Hepatocyte (in vitro differentiated cells): ENCODE measurements at regions not wholly inside any gene's neighbourhood (a gene's known extent, or its start where the extent isn't known, plus 50 kb on each side); places are given as distances from the start of the nearest gene placed in this dataset.

ENCODE experiments used
- DNase-seq: peaks from one replicate; pipeline ENCODE4 v3.0.0-alpha.2; 2016; ENCODE audit warnings: low spot score
- H2AFZ ChIP-seq: fragments of 200-600 bp; sonication (generic); 2 replicates; pipeline ENCODE4 v1.6.0; 2016; ENCODE audit warnings: antibody characterized with exemption, mild to moderate bottlenecking
- H3K27ac ChIP-seq: fragments of 200-600 bp; sonication (generic); 2 replicates; pipeline ENCODE4 v1.5.1; 2016; ENCODE audit warnings: mild to moderate bottlenecking
- H3K27me3 ChIP-seq: fragments of 200-600 bp; sonication (generic); 2 replicates; pipeline ENCODE4 v1.6.1; 2016
- H3K36me3 ChIP-seq: fragments of 200-600 bp; sonication (generic); replicated peaks from 2 replicates; pipeline ENCODE4 v1.5.1; 2016; ENCODE audit warnings: low read depth; ENCODE audit not compliant: insufficient read depth
- H3K4me1 ChIP-seq: fragments of 200-600 bp; sonication (generic); 2 replicates; pipeline ENCODE4 v1.5.1; 2016; ENCODE audit warnings: mild to moderate bottlenecking, moderate library complexity; ENCODE audit not compliant: insufficient read depth
- H3K4me2 ChIP-seq: fragments of 200-600 bp; sonication (generic); 2 replicates; pipeline ENCODE4 v1.6.0; 2016
- H3K4me3 ChIP-seq: fragments of 200-600 bp; sonication (generic); 2 replicates; pipeline ENCODE4 v1.5.1; 2016; ENCODE audit warnings: mild to moderate bottlenecking
- H3K79me2 ChIP-seq: fragments of 200-600 bp; sonication (generic); 2 replicates; pipeline ENCODE4 v1.6.0; 2017; ENCODE audit warnings: mild to moderate bottlenecking
- H3K9me2 ChIP-seq: fragments of 200-600 bp; sonication (generic); replicated peaks from 2 replicates; pipeline ENCODE4 v1.6.0; 2017; ENCODE audit warnings: mild to moderate bottlenecking; ENCODE audit not compliant: insufficient read depth
- H3K9me3 ChIP-seq: fragments of 200-600 bp; sonication (generic); 2 replicates; pipeline ENCODE4 v1.5.1; 2016; ENCODE audit warnings: low read depth, mild to moderate bottlenecking
- H4K20me1 ChIP-seq: fragments of 200-600 bp; sonication (generic); 2 replicates; pipeline ENCODE4 v1.6.0; 2016; ENCODE audit warnings: mild to moderate bottlenecking; ENCODE audit not compliant: insufficient read depth, poor library complexity, severe bottlenecking
- CTCF ChIP-seq: fragments of 200-600 bp; sonication (generic); IDR thresholded peaks from 2 replicates; pipeline ENCODE4 v1.5.1; 2016; ENCODE audit warnings: antibody characterized with exemption, mild to moderate bottlenecking; ENCODE audit not compliant: poor library complexity
- EZH2 ChIP-seq: fragments of 200-600 bp; sonication (generic); IDR thresholded peaks from 2 replicates; pipeline ENCODE4 v1.6.1; 2016; ENCODE audit warnings: antibody characterized with exemption, mild to moderate bottlenecking, borderline replicate concordance
- EZH2phosphoT487 ChIP-seq: fragments of 200-600 bp; sonication (generic); IDR thresholded peaks from one replicate; pipeline ENCODE4 v1.6.1; 2018; ENCODE audit warnings: antibody characterized with exemption, mild to moderate bottlenecking, low read depth, moderate library complexity; ENCODE audit not compliant: unreplicated experiment, severe bottlenecking
- WGBS: methylation state at CpG from one replicate; pipeline ENCODE4 v1.1.6; 2016; ENCODE audit warnings: low lambda C conversion rate; ENCODE audit errors: missing lambda C conversion rate; 5-methylcytosine and 5-hydroxymethylcytosine counted together

- Histone ChIP-seq H3K9me2 (no peaks in the 10 kb centered on the region), H2AFZ (no peak overlapping the region), H3K27ac (no peak overlapping the region), H3K4me3 (no peak overlapping the region), H3K79me2 (no peaks in the 10 kb centered on the region), H3K4me2 (no peak overlapping the region), H3K9me3 (no peaks in the 10 kb centered on the region), H3K27me3 (no peaks in the 10 kb centered on the region), H3K4me1 (no peaks in the 10 kb centered on the region), H4K20me1 (no peaks in the 10 kb centered on the region), H3K36me3 (no peaks in the 10 kb centered on the region)
- WGBS = 66% methylated on average over 5 of the region's 5 CpGs
- no peak for DNase-seq
- TF ChIP-seq CTCF = no peak
- TF ChIP-seq EZH2phosphoT487 = no peak
- no peak for TF ChIP-seq EZH2
Measured at GRCh38 chrX:65926095-65927019, 113.5 kb downstream of the VSIG4 start.

- H3K36me3 ChIP-seq = no peaks in the 10 kb centered on the region
- WGBS = 73% methylated on average over 3 of the region's 3 CpGs
Measured at GRCh38 chrX:65925592-65925991, 114.3 kb downstream of the VSIG4 start.

GRCh38 chrX:65925005-65925404 is 114.9 kb downstream of the VSIG4 start:
- Histone ChIP-seq H3K4me3 (no peak overlapping the region), H3K27ac (no peak overlapping the region), H3K9me2 (no peaks in the 10 kb centered on the region), H4K20me1 (no peaks in the 10 kb centered on the region), H3K79me2 (no peaks in the 10 kb centered on the region), H3K36me3 (no peaks in the 10 kb centered on the region), H3K9me3 (no peaks in the 10 kb centered on the region), H3K4me2 (no peak overlapping the region), H2AFZ (no peak overlapping the region), H3K4me1 (no peaks in the 10 kb centered on the region), H3K27me3 (no peaks in the 10 kb centered on the region)
- TF ChIP-seq EZH2 (no peak), CTCF (no peak), EZH2phosphoT487 (no peak)
- 59% methylated on average over 3 of the region's 3 CpGs for WGBS
- no peak for DNase-seq

More at GRCh38 chrX:65925592-65925991, 114.3 kb downstream of the VSIG4 start:
- no peak overlapping the region for H3K4me2 ChIP-seq
- H4K20me1 ChIP-seq = no peaks in the 10 kb centered on the region
- H3K27ac ChIP-seq = no peak overlapping the region
- H3K4me3 ChIP-seq = no peak overlapping the region
- DNase-seq = no peak
- no peaks in the 10 kb centered on the region for H3K79me2 ChIP-seq
- H3K9me2 ChIP-seq = no peaks in the 10 kb centered on the region
- TF ChIP-seq EZH2 (no peak), CTCF (no peak), EZH2phosphoT487 (no peak)
- H2AFZ ChIP-seq = no peak overlapping the region
- H3K4me1 ChIP-seq = no peaks in the 10 kb centered on the region
- H3K9me3 ChIP-seq = no peaks in the 10 kb centered on the region
- no peaks in the 10 kb centered on the region for H3K27me3 ChIP-seq
